ENCODE measurements at regions not wholly inside any gene's neighbourhood (a gene's known extent, or its start where the extent isn't known, plus 50 kb on each side); places are given as distances from the start of the nearest gene placed in this dataset.
"Not testable (repeated sequence)": the region's sequence is repeated elsewhere in the genome, so short reads cannot be mapped to it uniquely, and the experiment has no call there.

- Histone ChIP-seq H3K4me3 (no peak overlapping the region), H3K4me1 (no peaks in the 10 kb centered on the region), H3K27me3 (no peaks in the 10 kb centered on the region), H3K9me3 (no peaks in the 10 kb centered on the region), H3K36me3 (no peaks in the 10 kb centered on the region), H3K27ac (no peak overlapping the region)
- TF ChIP-seq, protein P1, sequence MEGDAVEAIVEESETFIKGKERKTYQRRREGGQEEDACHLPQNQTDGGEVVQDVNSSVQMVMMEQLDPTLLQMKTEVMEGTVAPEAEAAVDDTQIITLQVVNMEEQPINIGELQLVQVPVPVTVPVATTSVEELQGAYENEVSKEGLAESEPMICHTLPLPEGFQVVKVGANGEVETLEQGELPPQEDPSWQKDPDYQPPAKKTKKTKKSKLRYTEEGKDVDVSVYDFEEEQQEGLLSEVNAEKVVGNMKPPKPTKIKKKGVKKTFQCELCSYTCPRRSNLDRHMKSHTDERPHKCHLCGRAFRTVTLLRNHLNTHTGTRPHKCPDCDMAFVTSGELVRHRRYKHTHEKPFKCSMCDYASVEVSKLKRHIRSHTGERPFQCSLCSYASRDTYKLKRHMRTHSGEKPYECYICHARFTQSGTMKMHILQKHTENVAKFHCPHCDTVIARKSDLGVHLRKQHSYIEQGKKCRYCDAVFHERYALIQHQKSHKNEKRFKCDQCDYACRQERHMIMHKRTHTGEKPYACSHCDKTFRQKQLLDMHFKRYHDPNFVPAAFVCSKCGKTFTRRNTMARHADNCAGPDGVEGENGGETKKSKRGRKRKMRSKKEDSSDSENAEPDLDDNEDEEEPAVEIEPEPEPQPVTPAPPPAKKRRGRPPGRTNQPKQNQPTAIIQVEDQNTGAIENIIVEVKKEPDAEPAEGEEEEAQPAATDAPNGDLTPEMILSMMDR (IDR thresholded peaks at IDR 0.05) = no peak
- DNase-seq (ENCODE audit: low spot score) = no peak
Observed at GRCh38 chr3:107913701-107914100, 177.1 kb downstream of the CD47 start.

DNA sequence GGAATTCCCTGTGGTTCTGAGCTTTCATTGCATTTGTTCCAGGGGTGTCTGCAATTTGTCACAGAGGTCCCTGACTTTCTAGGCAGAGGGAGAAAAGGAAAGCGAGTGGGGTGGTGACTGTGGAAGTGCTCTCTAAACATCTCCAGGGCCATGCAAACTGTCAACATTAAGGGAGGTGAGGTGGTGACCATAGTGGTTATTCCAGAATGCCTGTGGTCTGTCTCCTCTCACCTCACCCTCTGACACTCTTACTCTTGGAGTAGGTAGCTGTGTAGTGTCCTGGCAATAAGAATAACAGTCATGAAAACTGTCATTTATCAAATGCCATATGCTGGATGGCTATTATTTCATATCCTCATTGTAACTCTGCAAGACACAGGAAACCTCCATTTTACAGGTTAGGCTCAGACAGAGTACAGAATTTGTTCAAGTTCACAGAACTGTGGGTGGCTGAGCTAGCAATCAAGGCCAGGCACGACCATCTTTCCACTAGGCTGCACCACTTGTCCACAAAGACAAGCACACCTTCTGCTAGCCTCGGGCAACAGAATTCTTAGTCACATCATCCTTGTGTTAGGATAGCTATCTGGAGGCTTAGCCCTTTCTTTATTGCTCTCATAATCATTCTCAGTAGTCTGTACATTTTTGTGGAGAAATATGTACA, 179.4 kb downstream of the CD47 start:
- H3K27ac ChIP-seq = no peak overlapping the region
- H3K9me3 ChIP-seq = no peaks in the 10 kb centered on the region

GRCh38 chr3:107910713-107911259, 180.0 kb downstream of the CD47 start:
- H3K9me3 ChIP-seq = no peaks in the 10 kb centered on the region
- H3K4me1 ChIP-seq = no peaks in the 10 kb centered on the region
- no peak overlapping the region for H3K27ac ChIP-seq
- H3K4me3 ChIP-seq = no peak overlapping the region
- DNase-seq (ENCODE audit: low spot score) = no peak
- no peaks in the 10 kb centered on the region for H3K36me3 ChIP-seq
- TF ChIP-seq, protein P1 (IDR thresholded peaks at IDR 0.05) = no peak
- H3K27me3 ChIP-seq = no peaks in the 10 kb centered on the region

More for the DNA sequence above, 179.4 kb downstream of the CD47 start:
- DNase-seq (ENCODE audit: low spot score) = no peak
- no peaks in the 10 kb centered on the region for H3K36me3 ChIP-seq
- H3K27me3 ChIP-seq = no peaks in the 10 kb centered on the region
- H3K4me1 ChIP-seq = no peaks in the 10 kb centered on the region
- no peak overlapping the region for H3K4me3 ChIP-seq
- TF ChIP-seq, protein P1 (IDR thresholded peaks at IDR 0.05) = no peak

DNA sequence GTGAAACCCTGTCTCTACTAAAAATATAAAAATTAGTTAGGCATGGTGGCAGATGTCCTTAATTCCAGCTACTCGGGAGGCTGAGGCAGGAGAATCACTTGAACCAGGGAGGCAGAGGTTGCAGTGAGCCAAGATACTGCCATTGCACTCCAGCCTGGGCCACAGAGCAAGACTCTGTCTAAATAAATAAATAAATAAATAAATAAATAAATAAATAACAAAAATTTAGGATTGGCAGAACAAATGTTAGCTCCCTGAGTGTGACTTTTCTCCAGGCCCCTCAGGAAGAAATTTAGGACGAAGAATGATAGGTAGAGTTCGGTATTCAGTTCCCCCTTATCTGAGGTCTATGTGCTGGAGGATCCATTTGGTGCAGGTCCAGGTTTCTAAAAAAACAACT, 181.2 kb downstream of the CD47 start:
- not testable (repeated sequence) for H3K27ac ChIP-seq; H3K4me3 ChIP-seq; H3K9me3 ChIP-seq; H3K36me3 ChIP-seq; DNase-seq (ENCODE audit: low spot score); H3K4me1 ChIP-seq; H3K27me3 ChIP-seq

GRCh38 chr3:107907996-107908395, 182.8 kb downstream of the CD47 start:
- no peaks in the 10 kb centered on the region for H3K27me3 ChIP-seq
- DNase-seq (ENCODE audit: low spot score) = no peak
- no peaks in the 10 kb centered on the region for H3K9me3 ChIP-seq
- no peak overlapping the region for H3K27ac ChIP-seq
- no peaks in the 10 kb centered on the region for H3K36me3 ChIP-seq
- H3K4me3 ChIP-seq = no peak overlapping the region
- TF ChIP-seq, protein P1 (IDR thresholded peaks at IDR 0.05) = no peak
- peaks cover 0 to 3% of the 10 kb centered on the region in 2 donors for H3K4me1 ChIP-seq

DNA sequence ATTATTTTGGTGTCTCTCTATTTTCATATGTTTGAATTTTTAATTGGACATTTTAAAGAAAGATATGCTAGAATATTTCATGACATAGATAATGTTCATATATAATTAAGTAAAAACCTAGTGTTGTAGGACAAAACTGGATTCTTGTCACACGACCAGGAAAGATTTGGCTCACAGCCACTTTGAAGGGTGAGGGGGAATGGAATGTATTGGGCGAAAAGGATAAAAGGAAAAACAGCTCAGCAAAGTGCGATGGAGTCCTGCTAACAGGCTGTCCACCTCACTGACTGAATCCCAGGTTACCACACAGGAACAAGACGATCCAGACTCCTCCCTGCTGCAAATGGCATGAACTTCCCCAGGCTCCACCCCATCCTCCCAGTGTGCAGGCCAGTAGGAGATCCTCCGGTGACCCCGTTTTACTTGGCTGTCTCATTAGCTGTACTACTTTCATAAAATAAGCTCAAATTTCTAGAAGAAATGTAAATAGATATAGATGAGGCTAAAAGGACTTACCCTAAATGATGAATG, 186.2 kb downstream of the CD47 start:
- Histone ChIP-seq H3K9me3 (no peaks in the 10 kb centered on the region), H3K4me3 (no peak overlapping the region), H3K4me1 (peaks cover 0 to 3% of the 10 kb centered on the region in 2 donors), H3K36me3 (no peaks in the 10 kb centered on the region), H3K27me3 (no peaks in the 10 kb centered on the region), H3K27ac (no peak overlapping the region)
- DNase-seq (ENCODE audit: low spot score) = no peak
- TF ChIP-seq, protein P1 (IDR thresholded peaks at IDR 0.05) = no peak
